Spleen (tissue), 11 donors: ENCODE measurements at regions not wholly inside any gene's neighbourhood (a gene's known extent, or its start where the extent isn't known, plus 50 kb on each side); places are given as distances from the start of the nearest gene placed in this dataset.

Experiments used
- DNase-seq: peaks from one replicate; pipeline ENCODE4 v3.0.0-alpha.2; 2020
- H3K27ac ChIP-seq, 8 donors: fragments of 200-600 bp; sonication (generic) in 7 of 8; 1 replicate in 4 of 8; 2 replicates in 4 of 8; pipeline versions ENCODE4 v1.5.0 to v1.8.0; 2016 to 2021; ENCODE audit warnings: inconsistent platforms in 4 of 8, mild to moderate bottlenecking in 4 of 8, moderate library complexity in 1 of 8
- H3K27me3 ChIP-seq, 7 donors: fragments of 200-600 bp; sonication (generic) in 6 of 7; replicated peaks in 1 of 7; 1 replicate in 4 of 7; 2 replicates in 3 of 7; pipeline versions ENCODE4 v1.5.0 to v1.8.0; 2016 to 2021; ENCODE audit warnings: inconsistent platforms in 3 of 7, mild to moderate bottlenecking in 1 of 7
- H3K36me3 ChIP-seq, 6 donors: fragments of 200-600 bp; sonication (generic) in 5 of 6; 1 replicate in 4 of 6; 2 replicates in 2 of 6; pipeline versions ENCODE4 v1.5.0 to v1.8.0; 2016 to 2021; ENCODE audit warnings: inconsistent platforms in 2 of 6
- H3K4me1 ChIP-seq, 6 donors: fragments of 200-600 bp; sonication (generic) in 5 of 6; 1 replicate in 3 of 6; 2 replicates in 3 of 6; pipeline versions ENCODE4 v1.5.0 to v1.8.0; 2016 to 2021; ENCODE audit warnings: inconsistent platforms in 3 of 6
- H3K4me3 ChIP-seq, 8 donors: fragments of 200-600 bp; sonication (generic) in 7 of 8; 1 replicate in 4 of 8; 2 replicates in 4 of 8; pipeline versions ENCODE4 v1.5.0 to v1.8.0; 2016 to 2021; ENCODE audit warnings: inconsistent platforms in 4 of 8, mild to moderate bottlenecking in 4 of 8, moderate library complexity in 2 of 8
- H3K9me3 ChIP-seq, 8 donors: fragments of 200-600 bp; sonication (generic) in 7 of 8; 1 replicate in 4 of 8; 2 replicates in 4 of 8; pipeline versions ENCODE4 v1.5.0 to v1.8.0; 2016 to 2021; ENCODE audit warnings: inconsistent platforms in 4 of 8
- POLR2A ChIP-seq, 3 donors: fragments of 450-650 bp; IDR thresholded peaks; one replicate each; pipeline ENCODE4 v1.5.1; 2017; ENCODE audit warnings: antibody characterized with exemption in 3 of 3, mild to moderate bottlenecking in 1 of 3
- POLR2AphosphoS5 ChIP-seq, 3 donors: sonication (generic); formaldehyde crosslinking; IDR thresholded peaks; one replicate each; pipeline ENCODE4 v1.5.1; 2017; ENCODE audit warnings: antibody characterized with exemption in 3 of 3
- WGBS, 5 donors: extraction: QIAGEN DNeasy Blood & Tissue Kit in 3 of 5; methylation state at CpG; one replicate each; pipeline versions ENCODE4 v1.1.5 to v1.1.7; 2013 to 2018; 5-methylcytosine and 5-hydroxymethylcytosine counted together
- intact Hi-C: fragments of 100-400 bp; cut with DNase I; formaldehyde crosslinking; loops from one replicate; pipeline ENCODE4 v1.15.0; 2023; ENCODE audit warnings: low total_unique reads
- TF ChIP-seq, protein P1 (sequence below), 11 experiments: fragments of 200-600 bp in 7 of 11; fragments of 450-650 bp in 4 of 11; sonication (generic) in 4 of 11; IDR thresholded peaks in 8 of 11; conservative IDR thresholded peaks in 3 of 11; 1 replicate in 7 of 11; 2 replicates in 4 of 11; pipeline versions ENCODE4 v1.4.0 to v1.8.0; 2016 to 2021; ENCODE audit warnings: antibody characterized with exemption in 11 of 11, inconsistent platforms in 4 of 11, mild to moderate bottlenecking in 1 of 11
- donor health status: healthy with polysubstance abuse.
- donor health status: DM: no; HTN: no; CAD: no; lungs with moderate emphysema.
- donor health status: DM: no; HTN: no; CAD: no.
- donor health status: Bipolar disorder and iron deficiency.
- donor health status: healthy.
- donor health status: DM: no; HTN: no; CAD: no.
- donor health status: DM: yes; HTN: yes; CAD: no.

DNA sequence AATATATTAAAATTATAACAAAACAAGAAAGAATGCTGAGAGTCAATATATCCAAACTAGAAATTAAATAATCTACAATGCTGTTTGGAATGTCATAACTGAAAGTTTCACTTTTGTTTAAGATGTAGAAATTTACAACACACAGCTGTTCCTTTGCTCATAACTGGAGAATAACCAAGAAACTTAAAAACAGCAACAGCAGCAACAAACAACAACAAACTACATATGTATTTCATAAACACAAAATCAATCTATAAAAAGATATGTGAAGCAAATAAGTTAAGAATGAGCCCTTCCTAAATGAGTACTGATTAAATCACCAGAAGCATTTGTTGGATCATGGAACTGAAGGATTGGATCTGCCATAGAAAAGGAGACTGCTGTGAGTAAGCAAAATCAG is 456.5 kb upstream of the ZNF804A start:
- H3K36me3 ChIP-seq, result no peaks in the 10 kb centered on the region
- DNase-seq, result no peak
- H3K4me3 ChIP-seq, result no peak overlapping the region
- TF ChIP-seq POLR2A (IDR thresholded peaks at IDR 0.05), result no peak
- TF ChIP-seq POLR2AphosphoS5 (IDR thresholded peaks at IDR 0.05), result no peak
- TF ChIP-seq, protein P1, sequence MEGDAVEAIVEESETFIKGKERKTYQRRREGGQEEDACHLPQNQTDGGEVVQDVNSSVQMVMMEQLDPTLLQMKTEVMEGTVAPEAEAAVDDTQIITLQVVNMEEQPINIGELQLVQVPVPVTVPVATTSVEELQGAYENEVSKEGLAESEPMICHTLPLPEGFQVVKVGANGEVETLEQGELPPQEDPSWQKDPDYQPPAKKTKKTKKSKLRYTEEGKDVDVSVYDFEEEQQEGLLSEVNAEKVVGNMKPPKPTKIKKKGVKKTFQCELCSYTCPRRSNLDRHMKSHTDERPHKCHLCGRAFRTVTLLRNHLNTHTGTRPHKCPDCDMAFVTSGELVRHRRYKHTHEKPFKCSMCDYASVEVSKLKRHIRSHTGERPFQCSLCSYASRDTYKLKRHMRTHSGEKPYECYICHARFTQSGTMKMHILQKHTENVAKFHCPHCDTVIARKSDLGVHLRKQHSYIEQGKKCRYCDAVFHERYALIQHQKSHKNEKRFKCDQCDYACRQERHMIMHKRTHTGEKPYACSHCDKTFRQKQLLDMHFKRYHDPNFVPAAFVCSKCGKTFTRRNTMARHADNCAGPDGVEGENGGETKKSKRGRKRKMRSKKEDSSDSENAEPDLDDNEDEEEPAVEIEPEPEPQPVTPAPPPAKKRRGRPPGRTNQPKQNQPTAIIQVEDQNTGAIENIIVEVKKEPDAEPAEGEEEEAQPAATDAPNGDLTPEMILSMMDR (IDR thresholded peaks at IDR 0.05 in 8 of 11, conservative IDR thresholded peaks at IDR 0.05 in 3 of 11), result no peak
- no peaks in the 10 kb centered on the region for H3K4me1 ChIP-seq
- intact Hi-C loops, result no loop called here
- H3K27ac ChIP-seq, result no peak overlapping the region
- H3K9me3 ChIP-seq, result peaks cover 0 to 25% (median 9%) of the 10 kb centered on the region in 8 donors
- H3K27me3 ChIP-seq, result no peaks in the 10 kb centered on the region

DNA sequence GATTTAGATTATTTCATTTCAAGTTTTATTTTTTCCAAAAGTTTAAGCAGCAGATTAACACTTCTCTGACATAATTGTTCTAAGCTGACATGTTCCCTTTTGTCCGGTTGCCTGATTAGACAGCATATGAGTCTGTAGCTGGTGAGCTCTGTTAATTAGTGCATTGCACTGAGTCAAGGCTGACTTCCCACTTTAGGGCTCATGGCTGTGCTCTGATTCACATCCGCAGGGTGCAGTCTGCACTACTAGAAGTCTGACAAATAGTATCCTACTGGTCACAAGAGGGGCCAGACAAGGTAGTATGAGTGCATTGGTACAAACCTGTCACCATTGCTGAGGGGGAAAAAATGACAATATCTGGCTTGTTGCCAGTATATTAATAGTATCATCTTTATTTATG is 443.9 kb upstream of the ZNF804A start:
- TF ChIP-seq POLR2A (IDR thresholded peaks at IDR 0.05), result no peak
- TF ChIP-seq, protein P1 (IDR thresholded peaks at IDR 0.05 in 8 of 11, conservative IDR thresholded peaks at IDR 0.05 in 3 of 11), result no peak
- TF ChIP-seq POLR2AphosphoS5 (IDR thresholded peaks at IDR 0.05), result no peak
- intact Hi-C loops, result no loop called here
- Histone ChIP-seq H3K36me3 (no peaks in the 10 kb centered on the region), H3K27me3 (no peaks in the 10 kb centered on the region), H3K9me3 (peaks cover 0 to 24% (median 20%) of the 10 kb centered on the region in 8 donors), H3K27ac (no peak overlapping the region), H3K4me1 (no peaks in the 10 kb centered on the region), H3K4me3 (no peak overlapping the region)
- 75 to 95% (median 81%) methylated on average over 2 of the region's 2 CpGs for WGBS, 5 donors
- no peak for DNase-seq

DNA sequence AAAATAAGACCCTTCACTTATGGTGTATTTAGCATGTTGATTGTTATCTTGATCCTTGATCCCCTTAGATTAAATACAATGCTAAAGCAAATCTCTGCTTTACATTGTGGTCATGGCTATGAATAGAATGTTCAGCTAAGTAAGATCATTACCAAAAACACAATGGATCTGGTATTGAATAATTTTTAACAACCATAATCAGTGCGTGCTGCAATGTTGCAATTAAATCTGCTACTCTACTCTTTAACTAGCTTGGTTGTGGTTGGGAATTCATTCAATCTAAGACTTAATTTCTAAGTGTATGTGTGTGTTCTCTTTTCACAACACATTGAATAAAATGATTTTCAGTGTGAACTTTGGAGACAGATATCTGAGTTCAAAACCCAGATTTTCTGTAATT is 442.5 kb upstream of the ZNF804A start:
- H3K36me3 ChIP-seq, result no peaks in the 10 kb centered on the region
- intact Hi-C loops, result no loop called here
- peaks cover 0 to 12% (median 7%) of the 10 kb centered on the region in 8 donors for H3K9me3 ChIP-seq
- DNase-seq, result no peak
- WGBS, 5 donors, result 77 to 98% (median 94%) methylated on average over 1 of the region's 1 CpG
- no peaks in the 10 kb centered on the region for H3K27me3 ChIP-seq
- H3K4me3 ChIP-seq, result no peak overlapping the region
- no peak overlapping the region for H3K27ac ChIP-seq
- TF ChIP-seq, protein P1 (IDR thresholded peaks at IDR 0.05 in 8 of 11, conservative IDR thresholded peaks at IDR 0.05 in 3 of 11), result no peak
- TF ChIP-seq POLR2A (IDR thresholded peaks at IDR 0.05) (no peak), POLR2AphosphoS5 (IDR thresholded peaks at IDR 0.05) (no peak)
- no peaks in the 10 kb centered on the region for H3K4me1 ChIP-seq

DNA sequence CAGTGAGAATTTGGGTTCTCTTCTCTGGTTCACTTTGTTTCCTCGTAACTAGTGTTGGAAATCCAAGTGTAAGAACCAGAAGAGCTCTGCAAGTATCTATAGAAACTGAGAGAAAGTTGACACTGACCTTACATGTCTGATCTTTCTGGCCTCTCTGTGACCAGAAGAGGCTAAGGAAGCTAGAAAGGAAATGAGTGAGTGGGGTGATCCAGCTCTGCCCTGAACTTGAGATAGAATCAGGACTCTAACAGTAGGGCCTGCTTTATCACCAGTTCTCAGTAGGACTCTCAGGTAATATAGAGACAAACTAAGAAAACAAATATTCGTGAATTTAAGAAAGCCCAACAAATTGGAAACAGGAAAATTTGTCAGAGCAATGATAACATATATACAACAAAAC is 441.2 kb upstream of the ZNF804A start:
- 32 to 49% (median 35%) methylated on average over 2 of the region's 2 CpGs for WGBS, 5 donors
- Histone ChIP-seq H3K36me3 (no peaks in the 10 kb centered on the region), H3K27me3 (no peaks in the 10 kb centered on the region), H3K27ac (no peak overlapping the region), H3K9me3 (no peaks in the 10 kb centered on the region), H3K4me1 (no peaks in the 10 kb centered on the region), H3K4me3 (no peak overlapping the region)
- no peak for DNase-seq
- TF ChIP-seq, protein P1 (IDR thresholded peaks at IDR 0.05 in 8 of 11, conservative IDR thresholded peaks at IDR 0.05 in 3 of 11), result no peak
- TF ChIP-seq POLR2A (IDR thresholded peaks at IDR 0.05), result no peak
- intact Hi-C loops, result no loop called here
